Upper lobe of left lung (tissue), 6 donors: ENCODE measurements at regions not wholly inside any gene's neighbourhood (a gene's known extent, or its start where the extent isn't known, plus 50 kb on each side); places are given as distances from the start of the nearest gene placed in this dataset.
"Not testable (repeated sequence)": the region's sequence is repeated elsewhere in the genome, so short reads cannot be mapped to it uniquely, and the experiment has no call there.

Experiments
- ATAC-seq, 2 donors: fragments of 200-7000 bp; cut with Tn5 transposase; one replicate each; pipeline ENCODE4 v1.9.1; 2022; ENCODE audit warnings: mild to moderate bottlenecking in 2 of 2, moderate library complexity in 2 of 2; ENCODE audit not compliant: low FRiP score in 2 of 2
- DNase-seq, 2 donors: peaks; one replicate each; pipeline ENCODE4 v3.0.0-alpha.2; 2019 to 2020
- H3K27ac ChIP-seq, 4 donors: fragments of 200-600 bp; sonication (generic); one replicate each; pipeline ENCODE4 v1.5.1; 2016 to 2019
- H3K27me3 ChIP-seq, 4 donors: fragments of 200-600 bp; sonication (generic); one replicate each; pipeline ENCODE4 v1.5.1; 2017 to 2019
- H3K36me3 ChIP-seq, 4 donors: fragments of 200-600 bp; sonication (generic); one replicate each; pipeline ENCODE4 v1.5.1; 2016 to 2019
- H3K4me1 ChIP-seq, 4 donors: fragments of 200-600 bp; sonication (generic); one replicate each; pipeline ENCODE4 v1.5.1; 2018 to 2019
- H3K4me3 ChIP-seq, 4 donors: fragments of 200-600 bp; sonication (generic); one replicate each; pipeline ENCODE4 v1.5.1; 2017 to 2019; ENCODE audit warnings: mild to moderate bottlenecking in 2 of 4, moderate library complexity in 1 of 4
- H3K9me3 ChIP-seq, 4 donors: fragments of 200-600 bp; sonication (generic); one replicate each; pipeline ENCODE4 v1.5.1; 2018 to 2019
- CTCF ChIP-seq, 6 experiments: fragments of 450-650 bp in 4 of 6; fragments of 200-600 bp in 2 of 6; sonication (generic) in 2 of 6; IDR thresholded peaks; one replicate each; pipeline ENCODE4 v1.5.1; 2016 to 2019; ENCODE audit warnings: antibody characterized with exemption in 6 of 6
- EP300 ChIP-seq, 4 donors: sonication (generic); formaldehyde crosslinking; IDR thresholded peaks; one replicate each; pipeline ENCODE4 v1.5.1; 2017; ENCODE audit warnings: antibody characterized with exemption in 4 of 4, control low read depth in 2 of 4
- POLR2A ChIP-seq, 4 donors: fragments of 450-650 bp; IDR thresholded peaks; one replicate each; pipeline ENCODE4 v1.5.1; 2016 to 2017; ENCODE audit warnings: antibody characterized with exemption in 4 of 4, mild to moderate bottlenecking in 2 of 4
- POLR2AphosphoS5 ChIP-seq, 2 donors: sonication (generic); formaldehyde crosslinking; IDR thresholded peaks; one replicate each; pipeline ENCODE4 v1.5.1; 2017; ENCODE audit warnings: antibody characterized with exemption in 2 of 2
- WGBS, 2 donors: methylation state at CpG; one replicate each; pipeline ENCODE4 v1.1.5; 2017 to 2018; 5-methylcytosine and 5-hydroxymethylcytosine counted together
- donor health status: DM: no; HTN: no; CAD: no; lungs with moderate emphysema.
- donor health status: DM: no; HTN: yes; CAD: no; lungs with severe emphysema.

DNA sequence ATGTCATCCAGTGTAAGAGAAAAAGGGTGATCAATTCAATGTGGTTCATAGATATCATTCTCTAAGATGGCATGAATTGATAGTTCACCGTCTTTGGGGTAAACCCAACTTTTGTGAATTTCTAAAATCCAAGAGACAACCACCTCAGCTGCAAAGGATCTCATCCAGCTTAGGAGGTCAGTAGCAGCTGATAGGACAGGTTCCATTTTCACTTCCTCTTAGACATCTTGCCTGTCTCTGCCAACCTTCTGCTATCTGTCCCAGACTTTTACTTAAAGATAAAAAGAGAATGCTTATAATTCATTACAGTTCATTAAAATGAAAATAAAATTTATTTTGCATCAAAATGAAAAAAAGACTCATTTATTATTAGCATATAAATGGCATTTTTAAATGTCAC is 468.2 kb downstream of the XYLT1 start:
- TF ChIP-seq POLR2A (IDR thresholded peaks at IDR 0.05) = no peak
- TF ChIP-seq POLR2AphosphoS5 (IDR thresholded peaks at IDR 0.05) = no peak
- no peak for TF ChIP-seq CTCF (IDR thresholded peaks at IDR 0.05)
- TF ChIP-seq EP300 (IDR thresholded peaks at IDR 0.05) = no peak
- no peaks in the 10 kb centered on the region for H3K36me3 ChIP-seq
- H3K4me1 ChIP-seq = no peaks in the 10 kb centered on the region
- no peaks in the 10 kb centered on the region for H3K9me3 ChIP-seq
- no peak overlapping the region for H3K4me3 ChIP-seq
- H3K27ac ChIP-seq = no peak overlapping the region
- ATAC-seq (no peak), DNase-seq (no peak)
- H3K27me3 ChIP-seq = no peaks in the 10 kb centered on the region
- 83 to 95% methylated on average over 1 of the region's 1 CpG for WGBS, 2 donors

DNA sequence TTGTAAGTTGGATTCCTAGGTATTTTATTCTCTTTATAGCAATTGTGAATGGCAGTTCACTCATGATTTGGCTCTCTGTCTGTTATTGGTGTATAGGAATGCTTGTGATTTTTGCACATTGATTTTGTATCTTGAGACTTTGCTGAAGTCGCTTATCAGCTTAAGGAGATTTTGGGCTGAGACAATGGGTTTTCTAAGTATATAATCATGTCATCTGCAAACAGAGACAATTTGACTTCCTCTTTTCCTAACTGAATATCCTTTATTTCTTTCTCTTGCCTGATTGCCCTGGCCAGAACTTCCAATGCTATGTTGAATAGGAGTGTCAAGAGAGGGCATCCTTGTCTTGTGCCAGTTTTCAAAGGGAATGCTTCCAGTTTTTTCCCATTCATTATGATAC is 464.8 kb downstream of the XYLT1 start:
- not testable (repeated sequence) for ATAC-seq, H3K27me3 ChIP-seq, H3K4me1 ChIP-seq, DNase-seq, H3K36me3 ChIP-seq, H3K4me3 ChIP-seq, H3K27ac ChIP-seq, H3K9me3 ChIP-seq
- WGBS, 2 donors = 91 to 96% methylated on average over 1 of the region's 1 CpG

DNA sequence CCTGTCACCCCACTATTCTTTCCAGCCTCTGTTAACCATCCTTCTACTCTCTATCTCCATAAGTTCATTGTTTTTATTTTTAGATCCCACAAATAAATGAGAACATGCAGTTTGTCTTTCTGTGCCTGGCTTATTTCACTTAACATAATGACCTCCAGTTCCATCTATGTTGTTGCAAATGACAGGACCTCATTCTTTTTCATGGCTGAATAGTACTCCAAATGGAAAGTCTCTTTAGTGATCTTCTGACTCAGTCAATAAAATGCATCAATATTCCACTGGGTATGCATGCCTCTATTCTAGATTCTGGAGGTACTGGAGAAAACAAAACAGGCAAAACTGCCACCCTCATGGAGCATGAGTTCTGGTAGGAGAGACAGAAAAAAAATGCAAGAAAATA is 459.0 kb downstream of the XYLT1 start:
- Histone ChIP-seq H3K27ac (no peak overlapping the region), H3K9me3 (no peaks in the 10 kb centered on the region), H3K4me1 (no peaks in the 10 kb centered on the region), H3K4me3 (no peak overlapping the region), H3K36me3 (no peaks in the 10 kb centered on the region), H3K27me3 (no peaks in the 10 kb centered on the region)
- no peak for DNase-seq
- no peak for TF ChIP-seq EP300 (IDR thresholded peaks at IDR 0.05)
- no peak for TF ChIP-seq POLR2A (IDR thresholded peaks at IDR 0.05)
- TF ChIP-seq CTCF (IDR thresholded peaks at IDR 0.05) = no peak
- no peak for TF ChIP-seq POLR2AphosphoS5 (IDR thresholded peaks at IDR 0.05)
- ATAC-seq = no peak

- Histone ChIP-seq H3K9me3 (no peaks in the 10 kb centered on the region), H3K4me1 (no peaks in the 10 kb centered on the region), H3K36me3 (no peaks in the 10 kb centered on the region), H3K27me3 (no peaks in the 10 kb centered on the region), H3K27ac (no peak overlapping the region), H3K4me3 (no peak overlapping the region)
- 72 to 77% methylated on average over 8 of the region's 8 CpGs for WGBS, 2 donors
- DNase-seq = no peak
- ATAC-seq = no peak
- TF ChIP-seq CTCF (IDR thresholded peaks at IDR 0.05) = no peak
- TF ChIP-seq EP300 (IDR thresholded peaks at IDR 0.05) = no peak
- TF ChIP-seq POLR2AphosphoS5 (IDR thresholded peaks at IDR 0.05) = no peak
- TF ChIP-seq POLR2A (IDR thresholded peaks at IDR 0.05) = no peak
Measured at GRCh38 chr16:17013038-17013437, 457.7 kb downstream of the XYLT1 start.

DNA sequence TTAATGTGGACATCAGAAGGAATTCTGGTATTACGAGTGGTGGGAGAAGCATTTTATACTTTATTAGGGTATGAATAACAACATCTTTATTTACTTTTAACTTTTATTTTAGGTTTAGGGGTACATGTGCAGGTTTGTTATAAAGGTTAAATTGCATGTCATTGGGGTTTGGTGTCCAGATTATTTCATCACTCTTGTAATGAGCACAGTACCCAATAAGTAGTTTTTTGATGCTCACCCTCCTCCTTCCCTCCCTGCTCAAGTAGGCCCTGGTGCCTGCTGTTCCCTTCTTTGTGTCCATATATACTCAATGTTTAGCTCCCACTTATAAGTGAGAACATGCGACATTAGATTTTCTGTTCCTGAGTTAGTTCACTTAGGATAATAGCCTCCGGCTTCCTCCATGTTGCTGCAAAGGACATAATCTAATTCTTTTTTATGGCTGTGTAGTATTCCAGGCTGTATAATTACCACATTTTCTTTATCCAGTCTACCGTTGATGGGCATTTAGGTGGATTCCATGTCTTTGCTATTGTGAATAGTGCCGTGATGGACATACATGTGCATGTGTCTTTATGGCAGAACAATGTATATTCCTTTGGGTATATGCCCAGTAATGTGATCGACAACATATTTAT is 456.2 kb downstream of the XYLT1 start:
- Histone ChIP-seq H3K4me1 (no peaks in the 10 kb centered on the region), H3K27ac (no peak overlapping the region), H3K4me3 (no peak overlapping the region), H3K9me3 (no peaks in the 10 kb centered on the region), H3K36me3 (no peaks in the 10 kb centered on the region), H3K27me3 (no peaks in the 10 kb centered on the region)
- no peak for ATAC-seq
- no peak for DNase-seq
- TF ChIP-seq POLR2AphosphoS5 (IDR thresholded peaks at IDR 0.05) = no peak
- no peak for TF ChIP-seq CTCF (IDR thresholded peaks at IDR 0.05)
- no peak for TF ChIP-seq EP300 (IDR thresholded peaks at IDR 0.05)
- no peak for TF ChIP-seq POLR2A (IDR thresholded peaks at IDR 0.05)
- 89 to 97% methylated on average over 6 of the region's 6 CpGs for WGBS, 2 donors
